Myocyte (in vitro differentiated cells): ENCODE measurements at regions not wholly inside any gene's neighbourhood (a gene's known extent, or its start where the extent isn't known, plus 50 kb on each side); places are given as distances from the start of the nearest gene placed in this dataset.

Source experiments
- DNase-seq: peaks from one replicate; pipeline ENCODE4 v3.0.0-alpha.2; 2012; ENCODE audit warnings: low read depth

DNA sequence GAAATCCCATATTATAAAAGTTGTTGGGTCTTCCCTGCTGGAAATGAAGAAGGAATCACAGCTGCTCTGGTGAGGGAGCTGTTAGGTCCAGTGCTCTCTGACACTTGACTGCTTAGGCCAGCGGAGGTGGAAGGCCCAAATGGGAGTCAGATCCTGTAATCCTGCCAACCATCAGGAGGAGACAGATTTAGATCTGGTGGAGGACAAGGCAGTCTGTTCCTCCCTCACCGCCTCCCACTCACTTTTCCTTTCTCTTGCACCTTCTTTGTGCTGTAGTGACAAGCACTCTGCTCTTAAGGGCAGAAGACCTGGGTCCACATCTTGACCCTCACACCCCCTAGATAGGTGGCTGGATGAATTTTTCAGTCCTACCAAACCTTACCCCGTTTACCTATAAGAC lies 59.7 kb upstream of the CHST1 start:
- DNase-seq: no peak

- DNase-seq: no peak
Observed at GRCh38 chr11:45724153-45724552, 58.7 kb upstream of the CHST1 start.

GRCh38 chr11:45723397-45723796 lies 58.0 kb upstream of the CHST1 start:
- DNase-seq: no peak

- DNase-seq: no peak
Observed at GRCh38 chr11:45722144-45722543, 56.7 kb upstream of the CHST1 start.

GRCh38 chr11:45717526-45717925 lies 52.1 kb upstream of the CHST1 start:
- no peak for DNase-seq

DNA sequence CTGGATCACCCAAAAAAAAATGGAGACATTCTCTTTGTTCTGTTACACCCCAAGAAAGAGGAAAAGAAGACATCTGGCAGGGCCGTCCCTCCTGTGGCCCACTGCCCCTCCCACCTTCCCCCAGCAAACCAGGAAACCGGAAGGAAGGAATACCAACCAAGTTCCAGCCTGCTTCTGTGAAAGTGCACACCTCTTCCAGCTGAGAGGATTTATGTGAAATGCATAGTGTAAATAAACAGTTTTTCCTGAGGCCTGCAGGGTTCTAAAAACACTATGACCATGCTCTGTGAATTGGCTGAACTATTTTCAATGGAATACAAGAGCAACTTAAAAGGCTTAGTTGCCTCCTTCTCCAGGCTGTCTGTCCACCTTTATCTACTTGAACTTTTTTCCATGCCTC lies 50.0 kb upstream of the CHST1 start:
- DNase-seq: no peak
